ENCODE measurements at regions not wholly inside any gene's neighbourhood (a gene's known extent, or its start where the extent isn't known, plus 50 kb on each side); places are given as distances from the start of the nearest gene placed in this dataset.

DNA sequence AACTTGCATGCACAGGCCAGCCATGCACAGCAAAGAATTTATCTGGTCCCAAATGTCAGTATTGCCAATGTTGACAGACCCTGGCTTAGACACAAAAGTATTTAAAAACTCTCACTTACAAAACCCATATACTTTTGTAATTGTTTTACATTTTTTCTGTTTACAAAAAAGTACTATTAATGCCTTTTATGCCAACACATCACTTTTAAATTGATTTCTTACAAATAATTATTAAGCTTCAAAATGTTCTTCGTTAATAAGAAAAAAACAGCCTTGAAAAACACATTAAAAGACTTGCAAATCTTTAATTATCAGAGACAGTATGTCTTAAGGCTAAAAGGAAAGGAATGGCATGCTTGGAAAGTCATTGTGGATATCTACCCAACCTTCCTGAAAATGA lies 181.3 kb upstream of the TWIST2 start:
- H3K14ac ChIP-seq (ENCODE audit: low read length): no peak overlapping the region
- no peak overlapping the region for H4K12ac ChIP-seq (ENCODE audit: low read depth, low read length)
- WGBS (ENCODE audit: extremely low coverage, insufficient coverage, insufficient read length): no CpG with 5 or more reads among the region's 1 CpG
- no peak overlapping the region for H3K23ac ChIP-seq (ENCODE audit: low read length)
- H3K27ac ChIP-seq (ENCODE audit: low read depth, low read length): no peak overlapping the region
- H4K8ac ChIP-seq (ENCODE audit: low read depth, low read length): no peak overlapping the region
- no peaks in the 10 kb centered on the region for H3K27me3 ChIP-seq (ENCODE audit: insufficient read depth, low read length)
- no peak overlapping the region for H3K4me2 ChIP-seq (ENCODE audit: low read length)
- H2BK120ac ChIP-seq (ENCODE audit: insufficient read depth, low read length, poor library complexity): no peak overlapping the region
- peak in 1 of 2 donors; percentile 34 for DNase-seq
- H3K9ac ChIP-seq (ENCODE audit: low read length): peak overlapping the region; percentile 68
- H3K9me3 ChIP-seq (ENCODE audit: insufficient read depth, low read depth, low read length): peaks cover 5% of the 10 kb centered on the region
- H3K36me3 ChIP-seq (ENCODE audit: control insufficient read depth in 1 of 2, insufficient read depth in 2 of 2, low read length in 2 of 2): no peaks in the 10 kb centered on the region
- H2AFZ ChIP-seq (ENCODE audit: insufficient read depth, low read length, poor library complexity): no peak overlapping the region
- no peaks in the 10 kb centered on the region for H3K79me2 ChIP-seq (ENCODE audit: control insufficient read depth, insufficient read depth, low read length, poor library complexity)
- H3K18ac ChIP-seq (ENCODE audit: low read length): no peak overlapping the region
- H3K4me3 ChIP-seq (ENCODE audit: low read depth, low read length): no peak overlapping the region
- no peak overlapping the region for H3K4ac ChIP-seq (ENCODE audit: low read depth, low read length)
- H3K79me1 ChIP-seq (ENCODE audit: low read length): no peaks in the 10 kb centered on the region
- no peak overlapping the region for H4K91ac ChIP-seq (ENCODE audit: low read depth, low read length)
- H2AK5ac ChIP-seq (ENCODE audit: low read length): no peak overlapping the region
- no peak overlapping the region for H2BK5ac ChIP-seq (ENCODE audit: low read depth, low read length, poor library complexity)
- no peak overlapping the region for H2BK12ac ChIP-seq (ENCODE audit: low read length)
- no peaks in the 10 kb centered on the region for H3K4me1 ChIP-seq (ENCODE audit: control insufficient read depth in 1 of 2, insufficient read depth in 2 of 2, low read length in 2 of 2)

DNA sequence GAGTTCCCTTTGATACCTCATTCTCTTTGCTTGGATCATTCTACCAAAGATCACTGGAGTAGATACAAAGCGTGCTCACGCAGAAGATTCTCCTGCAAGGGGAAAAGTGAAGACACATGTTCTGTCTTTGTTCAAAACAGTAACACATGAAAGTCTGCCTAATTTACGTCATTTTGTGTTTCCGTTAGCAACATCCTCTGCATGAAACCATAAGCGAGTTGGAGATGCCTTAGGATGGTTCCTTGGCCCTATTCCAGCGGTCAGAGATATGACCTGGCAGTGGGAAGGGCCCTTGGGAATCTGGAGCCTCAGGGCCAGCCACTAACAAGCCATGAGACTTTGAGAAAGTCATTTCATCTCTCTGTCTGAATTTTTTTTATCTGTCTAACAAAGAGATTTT lies 180.9 kb upstream of the TWIST2 start:
- Histone ChIP-seq H3K4me2 (ENCODE audit: low read length) (no peak overlapping the region), H3K79me1 (ENCODE audit: low read length) (no peaks in the 10 kb centered on the region), H3K9ac (ENCODE audit: low read length) (no peak overlapping the region), H3K36me3 (ENCODE audit: control insufficient read depth in 1 of 2, insufficient read depth in 2 of 2, low read length in 2 of 2) (no peaks in the 10 kb centered on the region), H3K4me1 (ENCODE audit: control insufficient read depth in 1 of 2, insufficient read depth in 2 of 2, low read length in 2 of 2) (no peaks in the 10 kb centered on the region), H3K27me3 (ENCODE audit: insufficient read depth, low read length) (no peaks in the 10 kb centered on the region), H3K4me3 (ENCODE audit: low read depth, low read length) (no peak overlapping the region), H2BK120ac (ENCODE audit: insufficient read depth, low read length, poor library complexity) (no peak overlapping the region), H4K12ac (ENCODE audit: low read depth, low read length) (no peak overlapping the region), H4K91ac (ENCODE audit: low read depth, low read length) (no peak overlapping the region), H2BK5ac (ENCODE audit: low read depth, low read length, poor library complexity) (no peak overlapping the region), H3K27ac (ENCODE audit: low read depth, low read length) (no peak overlapping the region), H4K8ac (ENCODE audit: low read depth, low read length) (no peak overlapping the region), H2BK12ac (ENCODE audit: low read length) (no peak overlapping the region), H3K23ac (ENCODE audit: low read length) (no peak overlapping the region), H2AFZ (ENCODE audit: insufficient read depth, low read length, poor library complexity) (no peak overlapping the region), H3K4ac (ENCODE audit: low read depth, low read length) (no peak overlapping the region), H2AK5ac (ENCODE audit: low read length) (no peak overlapping the region), H3K9me3 (ENCODE audit: insufficient read depth, low read depth, low read length) (peaks cover 5% of the 10 kb centered on the region), H3K18ac (ENCODE audit: low read length) (no peak overlapping the region), H3K14ac (ENCODE audit: low read length) (no peak overlapping the region), H3K79me2 (ENCODE audit: control insufficient read depth, insufficient read depth, low read length, poor library complexity) (no peaks in the 10 kb centered on the region)
- no CpG with 5 or more reads among the region's 6 CpGs for WGBS (ENCODE audit: extremely low coverage, insufficient coverage, insufficient read length)
- DNase-seq: peak; percentile 73 to 74

DNA sequence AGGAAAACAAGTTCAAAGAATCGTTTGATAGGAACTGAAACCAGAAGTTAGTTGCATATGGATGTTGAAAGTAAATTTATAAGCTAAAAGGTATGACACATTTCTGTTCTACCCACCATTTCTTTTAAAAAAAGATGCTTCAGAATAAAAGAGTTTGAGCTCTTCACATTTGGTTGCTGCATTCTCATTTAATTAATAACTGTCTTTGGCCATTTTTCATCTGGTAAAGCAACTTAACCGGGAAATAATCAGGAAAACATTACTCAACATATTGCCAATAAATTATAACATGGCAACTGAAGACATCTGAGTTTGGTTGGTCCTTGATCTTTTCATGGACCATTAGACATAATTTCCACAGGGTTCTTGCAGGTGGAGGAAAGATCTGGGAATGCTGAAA lies 180.2 kb upstream of the TWIST2 start:
- Histone ChIP-seq H4K91ac (ENCODE audit: low read depth, low read length) (no peak overlapping the region), H4K12ac (ENCODE audit: low read depth, low read length) (no peak overlapping the region), H2BK12ac (ENCODE audit: low read length) (no peak overlapping the region), H3K36me3 (ENCODE audit: control insufficient read depth in 1 of 2, insufficient read depth in 2 of 2, low read length in 2 of 2) (no peaks in the 10 kb centered on the region), H3K9me3 (ENCODE audit: insufficient read depth, low read depth, low read length) (peaks cover 5% of the 10 kb centered on the region), H3K79me1 (ENCODE audit: low read length) (no peaks in the 10 kb centered on the region), H4K8ac (ENCODE audit: low read depth, low read length) (no peak overlapping the region), H3K14ac (ENCODE audit: low read length) (no peak overlapping the region), H3K23ac (ENCODE audit: low read length) (no peak overlapping the region), H3K27ac (ENCODE audit: low read depth, low read length) (no peak overlapping the region), H2AK5ac (ENCODE audit: low read length) (no peak overlapping the region), H2BK5ac (ENCODE audit: low read depth, low read length, poor library complexity) (no peak overlapping the region), H3K79me2 (ENCODE audit: control insufficient read depth, insufficient read depth, low read length, poor library complexity) (no peaks in the 10 kb centered on the region), H3K4ac (ENCODE audit: low read depth, low read length) (no peak overlapping the region), H3K18ac (ENCODE audit: low read length) (no peak overlapping the region), H3K27me3 (ENCODE audit: insufficient read depth, low read length) (no peaks in the 10 kb centered on the region), H3K4me1 (ENCODE audit: control insufficient read depth in 1 of 2, insufficient read depth in 2 of 2, low read length in 2 of 2) (no peaks in the 10 kb centered on the region), H2BK120ac (ENCODE audit: insufficient read depth, low read length, poor library complexity) (no peak overlapping the region), H3K4me2 (ENCODE audit: low read length) (no peak overlapping the region), H3K9ac (ENCODE audit: low read length) (no peak overlapping the region), H3K4me3 (ENCODE audit: low read depth, low read length) (no peak overlapping the region), H2AFZ (ENCODE audit: insufficient read depth, low read length, poor library complexity) (no peak overlapping the region)
- no peak for DNase-seq
- no CpG with 5 or more reads among the region's 2 CpGs for WGBS (ENCODE audit: extremely low coverage, insufficient coverage, insufficient read length)

DNA sequence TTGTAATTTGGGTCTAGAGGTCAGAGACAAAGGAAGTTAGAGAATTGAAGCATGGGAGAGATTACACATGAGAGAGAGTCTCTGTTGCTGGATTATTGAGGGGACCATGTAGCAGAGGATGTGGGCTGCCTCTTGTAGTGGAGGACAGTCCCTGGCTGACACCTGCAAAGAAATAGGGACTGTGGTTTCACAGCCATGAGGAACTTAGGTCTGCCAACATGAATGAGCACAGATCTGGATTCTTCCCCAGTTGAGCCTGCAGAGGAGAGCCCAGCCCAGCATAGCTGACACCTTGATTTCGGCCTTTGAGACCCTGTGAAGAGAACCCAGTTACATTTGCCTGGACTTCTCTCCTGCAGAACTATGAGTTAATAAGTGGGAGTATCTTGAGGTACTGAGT lies 179.5 kb upstream of the TWIST2 start:
- WGBS (ENCODE audit: extremely low coverage, insufficient coverage, insufficient read length): no CpG with 5 or more reads among the region's 1 CpG
- no peak overlapping the region for H3K4ac ChIP-seq (ENCODE audit: low read depth, low read length)
- no peak overlapping the region for H3K27ac ChIP-seq (ENCODE audit: low read depth, low read length)
- no peak overlapping the region for H3K9ac ChIP-seq (ENCODE audit: low read length)
- no peaks in the 10 kb centered on the region for H3K27me3 ChIP-seq (ENCODE audit: insufficient read depth, low read length)
- H3K4me2 ChIP-seq (ENCODE audit: low read length): no peak overlapping the region
- H3K14ac ChIP-seq (ENCODE audit: low read length): no peak overlapping the region
- H3K36me3 ChIP-seq (ENCODE audit: control insufficient read depth in 1 of 2, insufficient read depth in 2 of 2, low read length in 2 of 2): no peaks in the 10 kb centered on the region
- H3K9me3 ChIP-seq (ENCODE audit: insufficient read depth, low read depth, low read length): peaks cover 5% of the 10 kb centered on the region
- no peaks in the 10 kb centered on the region for H3K4me1 ChIP-seq (ENCODE audit: control insufficient read depth in 1 of 2, insufficient read depth in 2 of 2, low read length in 2 of 2)
- no peak overlapping the region for H2AFZ ChIP-seq (ENCODE audit: insufficient read depth, low read length, poor library complexity)
- H2BK120ac ChIP-seq (ENCODE audit: insufficient read depth, low read length, poor library complexity): no peak overlapping the region
- H3K4me3 ChIP-seq (ENCODE audit: low read depth, low read length): no peak overlapping the region
- H4K12ac ChIP-seq (ENCODE audit: low read depth, low read length): no peak overlapping the region
- H3K79me2 ChIP-seq (ENCODE audit: control insufficient read depth, insufficient read depth, low read length, poor library complexity): no peaks in the 10 kb centered on the region
- no peak overlapping the region for H2BK12ac ChIP-seq (ENCODE audit: low read length)
- no peak overlapping the region for H3K18ac ChIP-seq (ENCODE audit: low read length)
- no peak overlapping the region for H2BK5ac ChIP-seq (ENCODE audit: low read depth, low read length, poor library complexity)
- H4K8ac ChIP-seq (ENCODE audit: low read depth, low read length): no peak overlapping the region
- H4K91ac ChIP-seq (ENCODE audit: low read depth, low read length): no peak overlapping the region
- no peak overlapping the region for H2AK5ac ChIP-seq (ENCODE audit: low read length)
- no peak overlapping the region for H3K23ac ChIP-seq (ENCODE audit: low read length)
- no peaks in the 10 kb centered on the region for H3K79me1 ChIP-seq (ENCODE audit: low read length)
- no peak for DNase-seq

All from trophoblast cell (in vitro differentiated cells and primary cell).